ENCODE measurements at regions not wholly inside any gene's neighbourhood (a gene's known extent, or its start where the extent isn't known, plus 50 kb on each side); places are given as distances from the start of the nearest gene placed in this dataset.

DNA sequence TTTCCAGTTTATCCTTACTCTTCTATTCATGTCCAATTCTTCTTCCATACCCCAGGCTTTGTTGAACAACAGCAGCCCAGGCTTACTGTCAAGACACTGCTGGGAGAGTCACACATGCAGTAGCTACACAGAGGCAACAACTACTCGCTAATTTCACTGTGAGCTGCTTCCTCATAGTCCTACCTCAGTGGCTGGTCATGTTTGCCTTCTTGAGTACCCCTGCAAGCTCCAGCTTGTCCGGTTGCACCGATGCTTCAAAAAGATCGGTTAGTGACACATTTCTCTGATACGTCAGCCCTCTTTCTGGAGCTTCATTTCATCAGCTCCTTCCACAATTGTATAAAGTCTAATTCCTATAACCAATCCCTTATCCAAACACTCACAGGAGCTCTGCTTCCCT, 246.7 kb upstream of the NFIA start:
- Histone ChIP-seq H3K4me3 (no peak overlapping the region), H3K27ac (no peak overlapping the region), H3K9ac (ENCODE audit: insufficient read length) (no peak overlapping the region), H3K9me3 (ENCODE audit: low read depth, low read length) (no peaks in the 10 kb centered on the region), H3K36me3 (ENCODE audit: insufficient read depth, low read length) (no peaks in the 10 kb centered on the region)
- DNase-seq (ENCODE audit: low read depth, low spot score) = no peak
- TF ChIP-seq POLR2AphosphoS5 (IDR thresholded peaks at IDR 0.05; ENCODE audit: borderline replicate concordance, low read depth, low read length) (no peak), FOXP2 (optimal IDR thresholded peaks at IDR 0.05; ENCODE audit: control extremely low read depth, extremely low read length, insufficient read depth) (no peak), EZH2 (IDR thresholded peaks at IDR 0.05) (no peak)

DNA sequence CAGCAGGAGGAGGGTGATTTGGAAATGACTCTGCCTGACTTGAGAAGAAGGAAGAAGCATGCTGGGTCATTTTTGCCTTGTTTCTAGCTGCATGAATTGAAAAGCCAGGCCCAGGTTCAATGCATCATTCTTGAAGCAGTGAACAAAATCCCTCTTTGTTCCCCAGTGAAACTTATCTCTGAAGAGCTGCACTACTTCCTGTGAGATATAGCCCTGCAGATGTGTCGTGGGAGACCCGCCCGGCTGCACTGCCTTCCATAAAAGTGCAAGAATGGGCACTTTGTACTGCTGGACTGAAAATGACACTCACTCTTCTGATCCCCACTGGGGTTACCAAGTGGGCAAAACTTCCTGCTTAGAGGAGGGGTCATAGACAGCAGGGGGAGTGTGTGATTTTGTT, 249.2 kb upstream of the NFIA start:
- TF ChIP-seq FOXP2 (optimal IDR thresholded peaks at IDR 0.05; ENCODE audit: control extremely low read depth, extremely low read length, insufficient read depth) (no peak), POLR2AphosphoS5 (IDR thresholded peaks at IDR 0.05; ENCODE audit: borderline replicate concordance, low read depth, low read length) (no peak), EZH2 (IDR thresholded peaks at IDR 0.05) (no peak)
- Histone ChIP-seq H3K4me3 (no peak overlapping the region), H3K36me3 (ENCODE audit: insufficient read depth, low read length) (no peaks in the 10 kb centered on the region), H3K27ac (no peak overlapping the region), H3K9ac (ENCODE audit: insufficient read length) (no peak overlapping the region), H3K9me3 (ENCODE audit: low read depth, low read length) (no peaks in the 10 kb centered on the region)
- DNase-seq (ENCODE audit: low read depth, low spot score) = no peak

DNA sequence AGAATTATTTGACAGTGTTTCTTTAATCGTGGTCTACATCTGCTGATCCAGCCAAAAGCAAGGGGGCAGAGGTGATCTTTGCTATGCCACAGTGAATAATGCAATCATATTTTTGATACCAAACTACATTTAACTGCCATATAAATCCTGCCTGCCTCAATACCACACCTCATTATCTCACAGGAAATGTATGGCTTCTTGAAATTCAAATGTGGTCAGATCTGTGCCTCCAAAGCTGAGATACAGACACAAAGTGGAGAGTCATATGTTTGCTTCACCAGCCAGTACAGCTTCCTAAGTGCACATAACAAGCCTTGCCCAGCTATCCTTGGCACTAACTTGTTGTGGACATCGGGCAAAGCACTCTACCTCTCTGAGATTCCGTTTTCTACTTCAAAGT, 250.0 kb upstream of the NFIA start:
- Histone ChIP-seq H3K27ac (no peak overlapping the region), H3K9me3 (ENCODE audit: low read depth, low read length) (no peaks in the 10 kb centered on the region), H3K4me3 (no peak overlapping the region), H3K36me3 (ENCODE audit: insufficient read depth, low read length) (no peaks in the 10 kb centered on the region), H3K9ac (ENCODE audit: insufficient read length) (no peak overlapping the region)
- DNase-seq (ENCODE audit: low read depth, low spot score) = peak; percentile 18
- TF ChIP-seq FOXP2 (optimal IDR thresholded peaks at IDR 0.05; ENCODE audit: control extremely low read depth, extremely low read length, insufficient read depth) = no peak
- no peak for TF ChIP-seq EZH2 (IDR thresholded peaks at IDR 0.05)
- TF ChIP-seq POLR2AphosphoS5 (IDR thresholded peaks at IDR 0.05; ENCODE audit: borderline replicate concordance, low read depth, low read length) = no peak

DNA sequence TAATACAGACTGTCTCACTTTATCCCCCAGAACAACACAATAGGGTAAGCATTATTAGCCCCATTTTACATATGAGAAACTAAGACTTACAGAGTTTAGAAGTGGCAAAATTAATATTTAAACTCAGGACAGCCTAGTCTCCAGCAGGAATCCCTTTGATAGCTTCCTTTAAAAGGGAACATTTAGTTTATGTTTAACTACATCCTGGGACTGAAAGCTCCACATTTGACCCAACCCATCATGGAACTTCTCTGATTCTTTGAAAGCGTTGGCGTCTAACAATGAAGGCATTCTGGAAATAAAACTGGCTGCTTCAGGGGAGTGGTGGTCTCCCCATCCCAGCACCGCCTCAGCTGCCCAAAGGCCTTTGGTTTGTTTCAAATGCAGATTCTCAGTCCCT, 250.6 kb upstream of the NFIA start:
- Histone ChIP-seq H3K9me3 (ENCODE audit: low read depth, low read length) (no peaks in the 10 kb centered on the region), H3K4me3 (no peak overlapping the region), H3K9ac (ENCODE audit: insufficient read length) (no peak overlapping the region), H3K36me3 (ENCODE audit: insufficient read depth, low read length) (no peaks in the 10 kb centered on the region), H3K27ac (no peak overlapping the region)
- TF ChIP-seq POLR2AphosphoS5 (IDR thresholded peaks at IDR 0.05; ENCODE audit: borderline replicate concordance, low read depth, low read length) = no peak
- no peak for TF ChIP-seq EZH2 (IDR thresholded peaks at IDR 0.05)
- no peak for TF ChIP-seq FOXP2 (optimal IDR thresholded peaks at IDR 0.05; ENCODE audit: control extremely low read depth, extremely low read length, insufficient read depth)
- DNase-seq (ENCODE audit: low read depth, low spot score) = no peak

DNA sequence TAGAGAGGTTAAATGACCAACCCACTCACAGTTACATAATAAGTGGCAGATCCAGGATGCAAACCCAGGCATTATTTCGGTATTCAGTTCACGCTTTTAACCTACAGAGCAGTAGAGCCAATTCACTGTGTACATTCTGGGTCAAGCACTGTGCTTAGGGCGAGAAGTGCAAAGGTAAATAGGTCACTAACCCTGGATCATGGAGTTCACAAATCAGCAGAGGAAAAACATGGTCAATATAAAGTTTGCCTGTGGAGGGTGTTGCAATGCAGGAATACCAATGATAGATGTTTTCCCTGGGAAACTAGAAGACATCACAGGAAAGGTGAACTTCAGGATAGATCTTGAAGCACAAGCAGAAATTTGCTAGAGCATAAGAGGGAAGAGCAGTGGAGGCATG, 253.4 kb upstream of the NFIA start:
- H3K9me3 ChIP-seq (ENCODE audit: low read depth, low read length) = no peaks in the 10 kb centered on the region
- H3K36me3 ChIP-seq (ENCODE audit: insufficient read depth, low read length) = no peaks in the 10 kb centered on the region
- no peak overlapping the region for H3K4me3 ChIP-seq
- H3K9ac ChIP-seq (ENCODE audit: insufficient read length) = no peak overlapping the region
- H3K27ac ChIP-seq = no peak overlapping the region
- no peak for DNase-seq (ENCODE audit: low read depth, low spot score)
- TF ChIP-seq POLR2AphosphoS5 (IDR thresholded peaks at IDR 0.05; ENCODE audit: borderline replicate concordance, low read depth, low read length) (no peak), EZH2 (IDR thresholded peaks at IDR 0.05) (no peak), FOXP2 (optimal IDR thresholded peaks at IDR 0.05; ENCODE audit: control extremely low read depth, extremely low read length, insufficient read depth) (no peak)

DNA sequence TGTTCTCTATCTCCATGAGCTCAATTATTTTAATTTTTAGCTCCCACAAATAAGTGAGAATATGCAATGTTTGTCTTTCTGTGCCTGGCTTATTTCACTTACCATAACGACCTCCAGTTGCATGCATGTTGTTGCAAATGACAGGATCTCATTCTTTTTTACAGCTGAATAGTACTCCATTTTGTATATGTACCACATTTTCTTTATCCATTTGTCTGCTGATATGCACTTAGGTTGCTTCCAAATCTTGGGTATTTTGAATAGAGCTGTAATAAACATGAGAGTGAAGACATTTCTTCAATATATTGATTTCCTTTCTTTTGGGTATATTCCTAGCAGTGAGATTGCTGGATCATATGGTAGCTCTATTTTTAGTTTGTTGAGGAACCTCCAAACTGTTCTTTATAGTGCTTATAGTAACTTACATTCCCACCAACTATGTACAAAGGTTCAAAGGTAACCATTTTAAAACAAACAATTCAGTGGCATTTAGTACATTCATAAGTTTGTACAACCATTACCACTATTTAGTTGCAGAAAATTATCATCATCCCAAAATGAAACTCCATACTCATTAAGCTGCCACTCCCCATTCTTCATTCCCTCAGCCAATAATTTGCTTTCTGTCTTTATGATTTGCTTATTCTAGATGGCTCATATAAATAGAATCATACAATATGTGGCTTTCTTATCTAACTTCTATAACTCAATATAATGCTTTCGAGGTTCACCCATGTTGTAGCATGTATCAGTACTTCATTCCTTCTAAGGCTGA, 255.9 kb upstream of the NFIA start:
- no peaks in the 10 kb centered on the region for H3K9me3 ChIP-seq (ENCODE audit: low read depth, low read length)
- H3K4me3 ChIP-seq = no peak overlapping the region

DNA sequence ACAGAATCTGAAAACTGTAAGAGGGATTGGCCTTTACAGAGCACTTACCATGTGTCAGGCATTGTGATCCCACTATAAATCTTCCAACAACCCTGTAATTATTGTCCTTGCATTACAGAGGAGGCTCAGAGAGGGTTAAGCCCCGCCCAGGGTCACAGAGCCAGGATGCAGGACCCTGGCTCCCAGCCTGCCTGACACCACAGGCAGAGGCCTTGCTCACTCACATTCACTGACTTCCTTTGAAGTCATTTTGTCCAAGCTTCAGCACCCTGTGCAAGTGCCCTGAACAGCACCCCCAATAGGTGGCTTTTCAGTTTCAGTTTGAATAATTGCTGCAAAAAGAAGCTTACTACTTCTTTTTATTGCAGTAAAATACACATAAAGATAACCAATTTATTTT, 256.8 kb upstream of the NFIA start:
- DNase-seq (ENCODE audit: low read depth, low spot score) = no peak

More for the DNA sequence above, 255.9 kb upstream of the NFIA start:
- H3K27ac ChIP-seq = no peak overlapping the region
- no peak for DNase-seq (ENCODE audit: low read depth, low spot score)
- TF ChIP-seq FOXP2 (optimal IDR thresholded peaks at IDR 0.05; ENCODE audit: control extremely low read depth, extremely low read length, insufficient read depth) (no peak), EZH2 (IDR thresholded peaks at IDR 0.05) (no peak), POLR2AphosphoS5 (IDR thresholded peaks at IDR 0.05; ENCODE audit: borderline replicate concordance, low read depth, low read length) (no peak)
- H3K36me3 ChIP-seq (ENCODE audit: insufficient read depth, low read length) = no peaks in the 10 kb centered on the region
- H3K9ac ChIP-seq (ENCODE audit: insufficient read length) = no peak overlapping the region

DNA sequence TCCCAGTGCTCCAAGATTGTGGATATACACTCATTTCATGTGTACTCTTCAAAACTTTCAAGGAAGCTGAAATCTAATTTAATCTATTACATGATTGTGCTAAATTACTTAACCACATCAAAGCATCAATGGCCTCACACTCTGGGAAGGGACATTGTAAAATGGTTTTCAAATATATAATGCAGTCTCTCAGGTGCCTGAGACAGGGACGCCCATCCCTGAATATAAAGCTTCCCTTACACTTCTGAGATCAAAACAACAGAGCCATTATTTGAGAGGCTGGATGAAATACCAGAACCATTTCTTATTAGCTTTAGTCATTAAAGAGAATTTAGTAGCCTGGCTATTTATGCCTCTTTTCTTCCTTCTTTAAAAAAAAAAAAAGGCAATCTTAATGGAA, 259.2 kb upstream of the NFIA start:
- no peak overlapping the region for H3K4me3 ChIP-seq
- DNase-seq (ENCODE audit: low read depth, low spot score) = no peak
- TF ChIP-seq FOXP2 (optimal IDR thresholded peaks at IDR 0.05; ENCODE audit: control extremely low read depth, extremely low read length, insufficient read depth) = no peak
- no peak for TF ChIP-seq EZH2 (IDR thresholded peaks at IDR 0.05)
- no peaks in the 10 kb centered on the region for H3K36me3 ChIP-seq (ENCODE audit: insufficient read depth, low read length)
- no peak overlapping the region for H3K27ac ChIP-seq
- no peaks in the 10 kb centered on the region for H3K9me3 ChIP-seq (ENCODE audit: low read depth, low read length)
- no peak overlapping the region for H3K9ac ChIP-seq (ENCODE audit: insufficient read length)

More for the DNA sequence above, 256.8 kb upstream of the NFIA start:
- H3K9ac ChIP-seq (ENCODE audit: insufficient read length) = no peak overlapping the region
- H3K9me3 ChIP-seq (ENCODE audit: low read depth, low read length) = no peaks in the 10 kb centered on the region
- no peak overlapping the region for H3K27ac ChIP-seq
- no peaks in the 10 kb centered on the region for H3K36me3 ChIP-seq (ENCODE audit: insufficient read depth, low read length)
- H3K4me3 ChIP-seq = no peak overlapping the region
- TF ChIP-seq FOXP2 (optimal IDR thresholded peaks at IDR 0.05; ENCODE audit: control extremely low read depth, extremely low read length, insufficient read depth) (no peak), POLR2AphosphoS5 (IDR thresholded peaks at IDR 0.05; ENCODE audit: borderline replicate concordance, low read depth, low read length) (no peak), EZH2 (IDR thresholded peaks at IDR 0.05) (no peak)

DNA sequence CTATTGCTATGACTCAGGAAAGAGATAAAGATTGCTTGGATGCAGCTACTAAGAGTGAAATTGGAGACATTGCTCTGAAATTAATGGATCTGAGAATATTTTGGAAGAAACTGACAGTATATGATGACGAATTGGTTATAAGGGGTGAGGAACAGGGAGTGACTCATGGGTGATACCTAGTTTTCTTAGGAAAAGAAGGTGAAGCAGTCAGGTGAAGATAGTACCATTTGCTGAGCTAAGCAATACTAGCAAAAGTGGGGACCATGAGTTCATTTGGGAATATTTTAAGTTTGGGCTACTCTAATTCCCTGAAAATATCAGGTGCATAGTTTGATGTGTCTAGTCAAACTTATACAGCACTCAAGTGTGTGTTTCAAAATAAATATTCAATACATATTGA, 260.1 kb upstream of the NFIA start:
- no peak overlapping the region for H3K4me3 ChIP-seq
- no peak overlapping the region for H3K27ac ChIP-seq
- DNase-seq (ENCODE audit: low read depth, low spot score) = no peak
- TF ChIP-seq EZH2 (IDR thresholded peaks at IDR 0.05) (no peak), POLR2AphosphoS5 (IDR thresholded peaks at IDR 0.05; ENCODE audit: borderline replicate concordance, low read depth, low read length) (no peak), FOXP2 (optimal IDR thresholded peaks at IDR 0.05; ENCODE audit: control extremely low read depth, extremely low read length, insufficient read depth) (no peak)
- no peaks in the 10 kb centered on the region for H3K36me3 ChIP-seq (ENCODE audit: insufficient read depth, low read length)
- H3K9me3 ChIP-seq (ENCODE audit: low read depth, low read length) = no peaks in the 10 kb centered on the region
- H3K9ac ChIP-seq (ENCODE audit: insufficient read length) = no peak overlapping the region

All from SK-N-MC (cell line).